ENCODE measurements at regions not wholly inside any gene's neighbourhood (a gene's known extent, or its start where the extent isn't known, plus 50 kb on each side); places are given as distances from the start of the nearest gene placed in this dataset.

DNA sequence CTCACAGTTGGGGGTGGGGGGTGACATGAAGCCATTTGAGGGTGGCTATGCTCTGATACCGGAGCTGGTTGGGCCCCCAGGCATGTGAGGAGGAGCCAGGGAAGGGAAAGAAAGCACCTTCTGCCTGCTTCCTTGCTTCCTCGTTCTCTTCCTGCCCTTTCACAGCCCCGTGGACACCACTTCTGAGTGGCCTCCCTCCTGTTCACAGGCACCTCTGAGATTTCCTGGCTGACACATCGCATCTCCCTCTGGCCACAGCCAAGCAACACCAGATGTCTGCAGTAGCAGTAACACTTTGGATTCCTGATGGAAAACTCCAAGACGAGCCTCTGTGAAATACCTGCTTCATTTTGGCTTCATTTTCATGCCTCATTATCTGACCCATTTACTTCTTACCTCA, 64.7 kb upstream of the ST3GAL5 start:
- no TSS peak for BruUV-seq (replicated peaks)
- Histone ChIP-seq H3K4me1 (ENCODE audit: insufficient read depth, low read length, poor library complexity, severe bottlenecking) (no peaks in the 10 kb centered on the region), H3K4me3 (ENCODE audit: low read depth, low read length, poor library complexity, severe bottlenecking) (no peak overlapping the region), H4K20me1 (ENCODE audit: insufficient read depth, low read length) (no peaks in the 10 kb centered on the region), H3K9me3 (ENCODE audit: low read length) (0 out of 2 replicates have a peak, but pooled peaks cover under 1% of the 10 kb centered on the region), H3K79me2 (ENCODE audit: insufficient read depth, low read depth, low read length) (no peaks in the 10 kb centered on the region), H3K4me2 (ENCODE audit: low read length) (no peak overlapping the region), H2AFZ (ENCODE audit: low read length) (no peak overlapping the region), H3K9me2 (ENCODE audit: insufficient read depth, low read length) (no peaks in the 10 kb centered on the region), H3K27ac (ENCODE audit: low read depth, low read length, poor library complexity, severe bottlenecking) (no peak overlapping the region), H3K36me3 (ENCODE audit: insufficient read depth, low read length) (no peaks in the 10 kb centered on the region)
- intact Hi-C loops (cut with micrococcal nuclease; ENCODE audit: unreplicated experiment), result loop anchor here (10.0 kb wide), 1 partner anchor 111 kb away; no protein-coding TSS in a partner anchor
- ChIA-PET POLR2A (no interaction called here), CTCF (ENCODE audit: unreplicated experiment) (no interaction called here)
- no peak for DNase-seq (ENCODE audit: low spot score)
- no peak for TF ChIP-seq CTCF (conservative IDR thresholded peaks at IDR 0.05; ENCODE audit: low read length)
- no peak for TF ChIP-seq EZH2phosphoT487 (IDR thresholded peaks at IDR 0.05; ENCODE audit: borderline replicate concordance, low read depth, low read length)

DNA sequence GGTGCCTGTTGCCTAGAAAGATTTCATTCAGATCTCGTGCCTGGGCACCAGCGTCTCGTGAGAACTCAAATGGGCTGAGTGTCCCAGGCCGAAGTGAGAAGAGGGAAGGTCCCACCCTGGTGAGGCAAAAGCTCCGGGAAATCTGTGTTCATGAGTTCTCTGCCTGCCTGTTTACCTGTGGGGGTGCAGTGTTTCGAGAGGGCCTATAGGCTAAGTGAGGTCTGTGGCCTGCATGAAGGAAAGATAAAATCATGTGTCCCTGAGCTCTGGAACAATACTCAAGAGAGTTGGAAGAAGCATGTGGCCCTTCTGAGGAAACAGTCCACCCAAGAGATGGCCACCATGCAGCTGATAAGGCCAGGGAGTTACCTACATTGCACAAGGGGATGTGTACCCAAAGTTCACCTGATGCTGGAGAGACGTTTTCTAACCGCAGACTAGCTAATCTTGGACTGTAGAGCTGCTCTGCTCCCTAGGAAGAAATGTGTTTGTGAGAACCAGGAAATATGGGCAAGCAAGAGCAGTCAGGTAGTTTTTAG, 63.5 kb upstream of the ST3GAL5 start:
- no TSS peak for BruUV-seq (replicated peaks)
- no peak for TF ChIP-seq EZH2phosphoT487 (IDR thresholded peaks at IDR 0.05; ENCODE audit: borderline replicate concordance, low read depth, low read length)
- no peak for TF ChIP-seq CTCF (conservative IDR thresholded peaks at IDR 0.05; ENCODE audit: low read length)
- DNase-seq (ENCODE audit: low spot score), result no peak
- Histone ChIP-seq H2AFZ (ENCODE audit: low read length) (no peak overlapping the region), H3K4me1 (ENCODE audit: insufficient read depth, low read length, poor library complexity, severe bottlenecking) (no peaks in the 10 kb centered on the region), H3K79me2 (ENCODE audit: insufficient read depth, low read depth, low read length) (no peaks in the 10 kb centered on the region), H3K4me3 (ENCODE audit: low read depth, low read length, poor library complexity, severe bottlenecking) (no peak overlapping the region), H3K36me3 (ENCODE audit: insufficient read depth, low read length) (no peaks in the 10 kb centered on the region), H3K4me2 (ENCODE audit: low read length) (no peak overlapping the region), H3K9me2 (ENCODE audit: insufficient read depth, low read length) (no peaks in the 10 kb centered on the region), H3K27ac (ENCODE audit: low read depth, low read length, poor library complexity, severe bottlenecking) (no peak overlapping the region), H4K20me1 (ENCODE audit: insufficient read depth, low read length) (no peaks in the 10 kb centered on the region), H3K9me3 (ENCODE audit: low read length) (peaks cover 11% of the 10 kb centered on the region)
- intact Hi-C loops (cut with micrococcal nuclease; ENCODE audit: unreplicated experiment), result loop anchor here (10.0 kb wide), 1 partner anchor 113 kb away; no protein-coding TSS in a partner anchor
- ChIA-PET CTCF (ENCODE audit: unreplicated experiment) (no interaction called here), POLR2A (no interaction called here)

DNA sequence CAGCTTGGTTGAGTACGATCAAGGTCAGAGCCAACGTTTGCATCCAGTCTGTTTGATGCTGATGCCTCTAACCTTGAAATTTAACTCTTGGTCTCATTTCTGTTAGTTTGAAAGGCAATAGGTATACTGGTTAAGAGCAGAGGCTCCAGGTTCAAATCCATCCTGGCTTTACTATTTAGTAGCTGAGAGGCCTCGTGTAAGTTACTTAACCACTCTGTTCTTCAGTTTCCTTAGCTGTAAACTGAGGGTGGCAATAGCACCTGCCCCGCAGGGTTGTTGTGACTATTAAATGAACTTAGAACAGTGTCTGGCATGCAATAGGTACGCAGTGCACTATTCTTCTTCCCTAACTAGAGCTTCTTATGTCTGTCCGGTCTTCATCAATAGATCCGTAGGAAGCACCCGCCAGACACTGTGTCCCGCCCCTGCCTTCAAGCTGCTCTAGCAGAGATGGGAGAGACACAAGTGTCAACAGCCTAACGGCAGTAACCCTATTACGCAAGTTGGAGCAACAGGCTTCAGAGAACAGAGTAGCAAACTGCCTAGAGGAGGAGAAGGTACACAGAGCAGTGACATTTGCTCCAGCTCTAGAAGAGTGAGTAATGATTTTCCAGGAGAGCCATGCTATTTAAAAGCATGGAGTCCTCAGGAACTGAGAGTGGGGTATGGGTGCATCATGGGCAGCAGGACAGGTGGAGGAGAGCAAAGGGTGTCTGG, 62.7 kb upstream of the ST3GAL5 start:
- H3K4me3 ChIP-seq (ENCODE audit: low read depth, low read length, poor library complexity, severe bottlenecking), result no peak overlapping the region
- H4K20me1 ChIP-seq (ENCODE audit: insufficient read depth, low read length), result no peaks in the 10 kb centered on the region
- CTCF ChIA-PET (ENCODE audit: unreplicated experiment), result no interaction called here
- H2AFZ ChIP-seq (ENCODE audit: low read length), result no peak overlapping the region
- POLR2A ChIA-PET, result interaction anchor here (0.6 kb wide), 1 partner anchor 1731 kb away, joined by 3 read pairs; no protein-coding TSS in a partner anchor
- no peak overlapping the region for H3K27ac ChIP-seq (ENCODE audit: low read depth, low read length, poor library complexity, severe bottlenecking)
- no peak for DNase-seq (ENCODE audit: low spot score)
- H3K36me3 ChIP-seq (ENCODE audit: insufficient read depth, low read length), result no peaks in the 10 kb centered on the region
- H3K79me2 ChIP-seq (ENCODE audit: insufficient read depth, low read depth, low read length), result no peaks in the 10 kb centered on the region
- TF ChIP-seq CTCF (conservative IDR thresholded peaks at IDR 0.05; ENCODE audit: low read length), result no peak
- TF ChIP-seq EZH2phosphoT487 (IDR thresholded peaks at IDR 0.05; ENCODE audit: borderline replicate concordance, low read depth, low read length), result no peak
- no TSS peak for BruUV-seq (replicated peaks)
- no peak overlapping the region for H3K4me2 ChIP-seq (ENCODE audit: low read length)
- peaks cover 11% of the 10 kb centered on the region for H3K9me3 ChIP-seq (ENCODE audit: low read length)
- H3K4me1 ChIP-seq (ENCODE audit: insufficient read depth, low read length, poor library complexity, severe bottlenecking), result no peaks in the 10 kb centered on the region
- H3K9me2 ChIP-seq (ENCODE audit: insufficient read depth, low read length), result no peaks in the 10 kb centered on the region
- intact Hi-C loops (cut with micrococcal nuclease; ENCODE audit: unreplicated experiment), result loop anchor here (10.0 kb wide), 1 partner anchor 113 kb away; no protein-coding TSS in a partner anchor

Data from OCI-LY7 (cell line).